GM12892 (cell line): ENCODE measurements at regions not wholly inside any gene's neighbourhood (a gene's known extent, or its start where the extent isn't known, plus 50 kb on each side); places are given as distances from the start of the nearest gene placed in this dataset.

Experiments
- POLR2A ChIP-seq: IDR thresholded peaks from 2 replicates; pipeline ENCODE4 v1.6.1; 2011; ENCODE audit warnings: low read depth, low read length, control low read depth
- POLR2AphosphoS5 ChIP-seq: IDR thresholded peaks from 2 replicates; pipeline ENCODE4 v1.6.1; 2011; ENCODE audit warnings: low read depth, low read length, control low read depth

DNA sequence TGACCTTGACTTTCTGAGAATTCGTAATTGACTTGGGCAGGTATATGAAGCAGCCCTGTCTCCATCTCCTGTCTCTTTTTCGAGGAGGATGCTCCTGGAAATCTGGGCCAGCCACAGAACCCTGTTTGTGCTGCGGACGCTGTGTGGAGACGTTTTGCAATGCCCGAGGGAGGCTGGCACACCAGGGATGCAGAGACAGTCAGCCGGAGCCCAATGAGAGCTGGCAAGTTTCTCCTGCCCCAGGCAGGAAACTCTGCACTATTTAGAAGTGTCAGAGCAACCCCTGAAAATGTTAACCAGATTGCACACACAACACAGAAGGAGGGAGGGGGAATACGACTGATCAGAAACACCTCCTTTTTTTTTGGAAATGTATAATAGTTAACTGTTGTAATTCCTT is 103.2 kb upstream of the DYRK2 start:
- no peak for TF ChIP-seq POLR2A
- TF ChIP-seq POLR2AphosphoS5: no peak
